Central memory CD4-positive, alpha-beta T cell (primary cell): ENCODE measurements at regions not wholly inside any gene's neighbourhood (a gene's known extent, or its start where the extent isn't known, plus 50 kb on each side); places are given as distances from the start of the nearest gene placed in this dataset.
"Not testable (repeated sequence)": the region's sequence is repeated elsewhere in the genome, so short reads cannot be mapped to it uniquely, and the experiment has no call there.

Source experiments
- DNase-seq: peaks from one replicate; pipeline ENCODE4 v3.0.0; 2022

DNA sequence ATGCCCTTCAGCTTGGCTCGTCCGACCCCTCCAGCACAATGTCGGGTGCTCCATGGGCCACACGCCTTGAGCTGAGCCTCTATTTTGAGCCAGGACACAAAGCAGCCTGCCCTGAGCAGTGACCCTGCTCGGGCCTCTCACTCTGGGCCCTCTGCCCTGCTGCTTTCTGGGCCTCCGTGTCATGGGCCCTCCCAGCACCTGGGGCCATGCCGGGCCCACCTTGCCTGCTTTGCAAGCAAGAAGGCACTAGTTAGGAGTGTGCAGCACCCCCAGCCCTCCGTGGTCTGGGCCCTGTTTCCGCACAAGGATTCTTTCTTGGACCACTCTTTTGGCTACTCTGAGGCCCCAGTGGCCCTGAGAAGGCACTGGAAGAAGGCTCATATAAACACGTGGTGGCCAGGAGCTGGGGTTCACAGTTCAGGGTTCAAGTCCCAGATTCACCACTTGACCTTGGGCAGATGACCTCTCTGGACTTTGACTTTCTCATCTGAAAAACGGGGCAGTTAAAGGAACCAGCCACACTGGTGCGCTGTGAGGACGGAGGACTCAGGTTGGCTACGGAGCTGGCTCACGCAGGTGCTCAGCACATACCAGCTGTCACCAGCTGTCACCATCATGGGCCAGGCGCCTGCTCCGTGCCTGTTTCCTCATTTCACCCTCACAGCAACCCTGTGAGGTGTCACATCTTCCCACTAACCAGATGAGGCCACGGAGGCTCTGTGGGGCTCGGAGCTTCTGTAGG lies 166.0 kb upstream of the GSE1 start:
- DNase-seq, result no peak

GRCh38 chr16:85447693-85448313 lies 165.3 kb upstream of the GSE1 start:
- DNase-seq, result no peak

GRCh38 chr16:85448557-85449190 lies 164.4 kb upstream of the GSE1 start:
- peak; percentile 45 for DNase-seq

GRCh38 chr16:85449191-85449884 lies 163.8 kb upstream of the GSE1 start:
- DNase-seq, result no peak

- no peak for DNase-seq
Observed at GRCh38 chr16:85449885-85450245, 163.3 kb upstream of the GSE1 start.

GRCh38 chr16:85451142-85451541 lies 162.0 kb upstream of the GSE1 start:
- not testable (repeated sequence) for DNase-seq

GRCh38 chr16:85451641-85452363 lies 161.3 kb upstream of the GSE1 start:
- no peak for DNase-seq

DNA sequence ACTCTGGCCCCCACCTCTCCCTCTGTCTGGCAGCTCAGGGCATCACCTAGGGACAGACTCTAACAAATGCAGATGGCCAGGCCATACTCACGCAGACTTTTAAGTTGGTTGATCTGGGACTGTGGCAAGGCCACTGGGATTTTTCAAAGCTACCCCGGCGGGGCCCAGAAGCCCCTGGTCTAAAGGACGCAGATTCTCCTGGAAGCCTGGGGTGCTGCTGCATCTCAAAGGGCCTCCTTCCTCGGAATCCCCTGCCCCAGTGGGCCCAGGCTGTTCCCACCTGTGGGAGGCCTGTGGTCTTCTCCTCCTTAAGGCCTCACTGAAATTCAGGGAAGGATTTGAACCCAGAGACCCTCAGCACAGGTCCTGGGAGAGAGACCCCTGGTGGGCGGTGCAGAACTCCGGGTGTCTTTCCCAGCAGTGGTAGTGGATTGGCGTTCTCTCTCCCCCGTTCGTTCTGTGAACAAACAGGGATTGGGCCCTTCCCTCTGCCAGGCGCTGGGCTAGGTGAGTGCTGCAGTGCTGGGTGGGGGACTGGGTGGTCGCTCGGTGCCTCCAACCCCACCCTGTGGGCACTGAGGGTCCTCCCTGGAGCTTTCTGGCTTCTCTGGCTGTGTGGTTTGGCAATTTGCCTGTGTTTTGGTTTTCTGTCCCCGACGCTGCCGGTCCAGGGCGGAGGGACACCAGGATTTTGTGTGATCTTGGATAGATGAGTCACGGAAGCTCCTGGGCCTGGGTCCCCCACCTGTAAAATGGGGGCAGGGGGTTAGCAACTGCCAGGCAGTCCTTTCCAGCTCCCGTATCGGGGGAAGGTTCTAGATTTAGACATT lies 160.5 kb upstream of the GSE1 start:
- no peak for DNase-seq

DNA sequence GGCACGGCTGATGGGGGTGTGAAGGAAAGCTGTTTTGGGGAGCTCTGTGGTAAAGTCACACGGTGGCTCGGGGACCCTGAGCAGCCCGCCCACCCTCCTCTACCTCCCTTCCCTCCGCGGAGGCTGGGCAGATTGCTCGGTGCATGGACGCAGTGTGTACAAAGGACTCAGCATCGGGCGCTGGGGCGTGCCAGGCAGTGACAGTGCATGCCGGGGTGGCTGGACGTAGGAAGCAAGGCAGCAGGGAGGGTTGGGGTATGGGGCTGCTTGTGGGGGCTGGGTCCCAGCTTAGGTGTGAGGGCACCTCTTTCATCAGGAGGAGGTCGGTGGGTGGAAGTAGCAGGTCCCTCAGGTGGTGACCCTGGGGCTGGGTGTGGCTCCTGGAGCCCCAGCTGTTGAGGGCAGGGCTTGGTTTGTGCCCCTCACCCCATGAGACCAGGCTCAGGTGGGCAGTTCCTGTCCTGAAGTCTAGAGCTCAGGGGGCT lies 159.9 kb upstream of the GSE1 start:
- no peak for DNase-seq

- DNase-seq, result no peak
Observed at GRCh38 chr16:85453703-85454102, 159.4 kb upstream of the GSE1 start.

DNA sequence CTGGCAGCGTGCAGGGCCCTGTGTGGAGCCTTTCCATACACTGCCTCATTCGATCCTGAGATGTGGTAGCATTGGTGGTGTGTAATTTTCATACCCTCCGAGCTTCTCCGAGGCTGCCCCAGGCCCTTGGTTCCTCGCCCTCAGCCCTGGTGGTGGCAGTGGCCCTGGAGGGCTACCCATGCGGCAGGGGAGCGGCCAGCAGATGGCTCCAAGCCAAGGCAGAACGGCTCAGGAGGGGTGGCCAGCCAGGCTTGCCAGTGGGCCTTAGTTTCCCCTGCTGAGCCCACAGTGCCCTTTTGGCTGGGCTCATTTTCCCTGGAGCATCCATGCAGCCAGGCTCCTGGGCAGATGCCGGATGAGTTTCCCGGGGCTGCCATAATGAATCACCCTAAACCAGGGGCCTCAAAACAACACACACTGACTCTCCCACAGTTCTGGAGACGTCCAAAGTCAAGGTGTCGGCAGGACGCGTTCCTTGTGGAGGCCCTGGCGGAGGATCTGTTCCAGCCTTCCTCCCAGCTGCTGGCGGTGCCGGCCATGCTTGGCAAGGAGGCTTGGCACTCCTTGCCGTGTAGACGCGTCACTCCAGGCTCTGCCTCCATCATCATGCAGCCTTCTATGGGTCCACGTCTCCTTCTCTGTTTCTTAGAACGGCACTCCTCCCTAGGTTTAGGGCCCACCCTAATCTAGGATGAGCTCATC lies 158.8 kb upstream of the GSE1 start:
- DNase-seq, result no peak

GRCh38 chr16:85455534-85455933 lies 157.6 kb upstream of the GSE1 start:
- DNase-seq, result no peak

GRCh38 chr16:85457366-85457765 lies 155.8 kb upstream of the GSE1 start:
- no peak for DNase-seq

DNA sequence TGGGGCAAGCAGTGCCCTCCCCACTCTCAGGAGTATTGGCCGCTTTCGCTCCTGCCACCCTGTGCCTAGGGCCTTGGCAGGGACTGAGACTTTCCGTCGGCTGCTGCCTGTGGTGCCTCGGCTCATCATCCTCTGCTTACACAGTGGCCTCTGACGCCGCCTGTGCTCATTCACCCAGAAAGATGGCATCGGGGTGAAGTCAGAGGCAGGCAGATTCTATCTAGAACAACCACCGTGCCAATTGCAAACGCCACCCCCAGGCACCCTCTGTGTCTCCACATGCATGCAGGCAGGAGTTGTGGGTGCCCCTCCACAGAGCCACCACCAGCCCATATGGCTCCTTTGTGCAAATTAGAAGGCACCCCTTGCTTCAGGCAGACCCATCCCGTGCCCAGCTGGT lies 154.2 kb upstream of the GSE1 start:
- DNase-seq, result no peak

- DNase-seq, result no peak
Observed at GRCh38 chr16:85459529-85460251, 153.4 kb upstream of the GSE1 start.

- DNase-seq, result no peak
Observed at GRCh38 chr16:85460252-85461021, 152.7 kb upstream of the GSE1 start.

GRCh38 chr16:85461022-85461813 lies 151.9 kb upstream of the GSE1 start:
- DNase-seq, result no peak

DNA sequence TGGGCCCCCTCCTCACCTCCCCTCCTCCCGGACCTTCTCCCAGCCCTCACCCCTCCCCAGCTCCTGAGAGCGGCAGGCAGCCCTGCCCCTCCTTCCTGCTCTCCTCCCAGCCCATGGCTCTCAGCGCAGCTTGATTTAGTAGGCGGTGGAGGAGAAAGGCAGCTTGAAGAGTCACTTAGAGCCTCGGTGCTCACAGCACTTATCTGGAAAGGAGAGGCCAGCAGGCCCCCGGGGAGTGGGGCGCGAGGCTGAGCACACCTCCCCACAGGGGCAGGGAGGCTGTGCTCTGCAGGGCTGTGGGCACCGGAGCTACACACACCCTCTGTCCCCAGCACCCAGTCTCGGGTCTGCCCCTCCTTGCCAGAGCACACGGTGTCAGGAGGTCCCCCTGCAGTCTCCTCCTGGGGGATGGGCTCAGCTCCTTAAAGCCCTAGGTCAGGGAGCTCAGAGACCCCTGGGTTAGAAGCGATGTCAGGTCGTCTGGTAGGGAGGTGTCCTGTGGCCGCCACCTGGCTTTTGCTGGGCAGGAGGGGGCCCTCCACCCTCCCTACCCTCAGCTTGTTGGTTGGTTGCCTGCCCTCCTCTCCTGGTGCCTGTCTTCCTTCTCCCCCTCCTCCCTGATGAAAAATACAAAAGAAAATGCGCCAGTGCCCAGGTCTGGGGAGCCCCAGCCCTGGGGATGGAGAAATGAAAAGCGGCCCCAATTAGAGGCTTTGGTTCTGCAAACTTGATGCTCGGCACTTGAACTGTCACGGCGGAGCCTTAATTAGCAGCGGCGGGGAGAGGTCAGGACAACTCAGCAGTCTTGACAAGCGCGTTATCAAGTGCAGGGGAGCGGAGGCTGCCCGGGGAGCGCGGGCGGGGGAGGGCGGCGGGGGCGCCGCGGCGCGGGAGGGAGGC lies 151.1 kb upstream of the GSE1 start:
- DNase-seq, result no peak
